SW 1271 (cell line): ENCODE measurements at regions not wholly inside any gene's neighbourhood (a gene's known extent, or its start where the extent isn't known, plus 50 kb on each side); places are given as distances from the start of the nearest gene placed in this dataset.
"Not testable (repeated sequence)": the region's sequence is repeated elsewhere in the genome, so short reads cannot be mapped to it uniquely, and the experiment has no call there.

ENCODE experiments used
- DNase-seq, 2 experiments: peaks; one replicate each; lab custom pipeline; 2025; lab: John Stamatoyannopoulos, UW

DNA sequence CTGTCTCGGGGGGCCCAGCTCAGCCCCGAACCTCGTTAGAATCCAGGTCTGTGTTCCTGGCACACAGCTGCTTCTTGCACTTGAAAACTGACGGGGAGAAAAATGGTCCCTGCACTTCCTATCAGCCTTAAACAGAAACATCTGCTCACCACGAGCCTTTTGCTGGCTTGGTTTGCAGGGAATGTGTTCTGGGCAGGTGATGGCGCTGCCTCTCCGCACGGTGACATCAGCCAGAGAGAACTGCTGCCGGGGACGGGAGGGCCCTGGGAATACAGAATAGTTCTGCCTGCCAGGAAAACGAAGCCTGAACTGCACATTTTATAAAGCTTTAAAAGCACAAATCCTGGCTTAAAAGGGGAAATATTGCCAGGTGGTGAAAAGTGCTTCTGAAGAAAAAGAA is 622.5 kb downstream of the TYW1 start:
- DNase-seq, result no peak

DNA sequence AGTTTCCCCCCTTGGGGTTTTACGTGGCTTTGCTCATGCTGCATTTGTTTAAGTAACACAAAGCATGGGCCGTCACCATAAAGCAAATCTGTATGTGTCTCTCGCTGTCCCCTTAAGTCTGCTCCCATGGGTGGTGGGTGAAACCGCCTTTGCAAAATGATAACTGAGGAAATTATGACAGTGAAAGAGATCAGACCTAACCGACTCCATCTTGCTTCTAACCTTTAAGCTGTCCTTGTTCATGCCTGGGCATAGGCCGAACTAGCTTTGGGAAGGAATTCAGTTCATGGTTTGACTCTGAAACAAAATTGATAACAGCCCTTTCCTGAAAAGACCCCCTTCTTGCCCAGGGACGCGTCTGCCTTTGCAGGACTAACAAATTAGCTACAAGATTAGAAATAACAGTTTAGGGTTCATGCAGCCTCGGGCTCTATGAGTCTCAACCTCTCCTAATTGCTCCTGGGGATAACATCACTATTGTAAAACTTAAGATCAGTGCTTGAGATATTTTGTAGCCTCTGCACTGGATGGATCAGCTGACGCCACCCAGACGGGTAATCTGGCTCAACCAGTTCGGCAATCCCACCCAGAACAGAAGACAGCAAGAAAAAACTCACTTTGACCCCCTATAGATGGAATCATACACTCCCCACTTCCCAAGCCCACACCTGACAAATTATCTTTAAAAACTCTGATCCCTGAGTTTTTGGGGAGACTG is 623.7 kb downstream of the TYW1 start:
- DNase-seq, result no peak

DNA sequence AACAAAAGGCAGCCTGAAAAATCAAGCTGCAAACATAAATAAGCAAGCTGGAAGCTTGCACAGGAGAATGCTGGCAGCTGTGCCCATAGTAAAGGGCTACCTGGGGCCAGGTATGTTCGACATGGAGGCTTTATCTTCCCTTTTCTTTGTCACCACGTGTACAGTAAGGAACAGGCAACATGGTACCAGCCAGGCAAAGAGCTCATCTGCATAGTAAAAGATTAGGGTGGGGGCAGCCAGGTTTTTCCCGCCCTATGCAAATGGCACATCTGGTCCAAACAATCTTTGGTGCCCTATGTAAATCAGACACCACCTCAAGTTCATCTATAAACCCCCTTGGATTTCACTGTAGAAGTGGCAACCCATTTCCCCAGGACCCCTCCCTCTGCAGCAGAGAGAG is 625.1 kb downstream of the TYW1 start:
- DNase-seq, result no peak

DNA sequence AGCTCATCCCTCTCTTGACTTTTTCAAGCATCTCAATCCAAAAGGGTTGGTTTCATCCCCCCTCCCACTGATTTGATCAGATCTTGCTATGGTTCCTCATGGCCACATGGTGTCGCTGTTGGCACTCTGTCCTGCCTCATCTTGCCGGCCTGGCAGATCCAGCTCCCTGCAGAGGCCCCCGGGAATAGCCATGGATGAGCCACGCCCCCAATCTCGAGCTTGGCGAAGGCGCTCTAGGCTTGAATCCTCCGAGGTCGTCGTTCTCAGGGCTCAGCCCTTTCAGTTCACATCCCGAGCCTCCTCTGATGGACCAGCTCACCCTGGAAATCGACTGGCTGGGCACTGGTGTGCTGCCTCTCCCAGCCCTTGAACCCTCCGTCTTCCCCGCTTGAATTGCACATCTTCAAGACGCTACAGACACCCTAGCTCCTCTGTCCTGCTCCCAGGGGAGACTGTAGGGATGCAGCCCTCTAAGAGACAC is 628.7 kb downstream of the TYW1 start:
- peak in 1 of 2 experiments; percentile 41 for DNase-seq

DNA sequence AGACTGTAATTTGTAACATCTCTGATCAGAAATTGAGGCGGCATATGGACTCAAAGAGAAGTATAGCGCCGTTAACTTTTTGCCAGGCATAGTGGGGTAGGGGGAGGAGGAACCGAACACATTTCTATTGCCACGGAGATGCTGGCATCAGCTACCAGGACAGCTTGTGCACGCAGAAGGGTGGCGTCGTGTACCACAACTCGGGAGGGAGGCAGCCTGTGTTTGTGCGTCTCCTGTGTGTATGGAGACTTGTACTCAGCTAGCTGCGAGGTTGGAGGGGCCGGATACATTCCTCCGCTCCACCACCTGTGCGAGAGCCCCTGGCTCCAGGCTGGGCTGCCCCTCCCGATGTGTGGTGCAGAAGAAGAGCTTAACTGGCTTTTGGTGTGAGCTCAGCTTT is 634.8 kb downstream of the TYW1 start:
- DNase-seq, result no peak

DNA sequence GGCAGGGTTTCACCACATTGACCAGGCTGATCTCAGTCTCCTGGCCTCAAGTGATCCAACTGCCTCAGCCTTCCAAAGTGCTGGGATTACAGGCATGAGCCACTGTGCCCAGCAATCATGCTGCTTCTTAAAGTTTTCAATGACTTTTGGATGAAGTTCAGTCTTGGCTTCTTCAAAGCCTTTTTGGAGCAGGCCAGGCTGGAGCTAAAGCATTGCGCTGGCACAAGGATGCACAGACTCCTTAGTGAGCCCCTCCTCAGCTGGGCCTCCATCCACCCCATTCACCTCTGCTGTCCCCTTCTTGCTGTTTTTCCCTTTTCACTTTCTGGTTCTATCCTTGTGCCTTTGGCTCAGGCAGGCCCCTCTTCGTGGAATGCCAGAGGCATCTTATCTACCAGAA is 638.6 kb downstream of the TYW1 start:
- no peak for DNase-seq

DNA sequence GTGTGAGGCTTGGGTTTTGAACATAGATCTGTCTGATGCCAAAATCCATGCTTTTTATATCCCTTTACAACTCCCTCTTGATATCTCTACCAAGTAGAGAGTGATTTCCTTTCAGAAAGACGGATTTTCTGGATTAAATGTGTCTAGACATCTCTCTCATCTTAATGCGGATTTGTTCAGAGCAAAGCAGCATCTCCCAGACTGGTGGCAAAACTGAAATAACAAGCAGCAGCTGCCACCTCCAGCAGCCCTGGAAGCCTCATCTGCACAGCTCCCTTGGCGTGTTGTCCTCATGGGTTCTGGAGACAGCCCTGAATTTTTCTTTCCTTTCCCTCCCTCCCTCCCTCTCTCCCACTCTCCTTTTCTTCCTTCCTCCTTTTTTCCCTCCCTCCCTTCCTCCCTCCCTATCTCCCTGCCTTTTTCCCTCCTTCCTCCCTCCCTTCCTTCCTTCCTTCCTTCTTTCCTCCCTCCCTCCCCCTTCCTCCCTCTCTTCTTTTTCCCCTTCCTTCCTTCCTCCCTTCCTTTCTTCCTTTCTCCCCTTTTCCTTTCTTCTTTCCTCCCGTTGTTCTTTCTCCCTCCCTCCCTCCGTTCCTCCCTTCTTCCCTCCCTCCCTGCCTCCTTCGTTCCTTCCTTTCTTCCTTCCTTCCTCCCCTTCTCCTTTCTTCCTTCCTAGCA is 639.9 kb downstream of the TYW1 start:
- DNase-seq, result no peak

DNA sequence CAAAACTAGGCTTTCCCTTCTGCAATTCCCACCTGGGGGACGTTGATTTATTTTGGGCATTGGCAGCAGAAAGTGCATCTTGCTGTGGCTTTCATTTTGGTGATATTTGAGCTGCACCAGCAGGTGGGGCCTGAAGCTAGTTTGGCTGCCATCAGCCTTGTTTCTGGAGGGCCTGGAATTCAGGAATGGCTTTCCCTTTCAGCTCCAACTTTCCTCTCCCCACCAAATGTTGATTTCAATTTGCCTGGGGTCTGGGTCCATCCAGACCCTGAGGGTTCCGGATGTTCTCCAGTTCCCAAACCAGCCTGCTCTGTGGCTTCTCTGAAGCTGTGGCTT is 640.4 kb downstream of the TYW1 start:
- no peak for DNase-seq

DNA sequence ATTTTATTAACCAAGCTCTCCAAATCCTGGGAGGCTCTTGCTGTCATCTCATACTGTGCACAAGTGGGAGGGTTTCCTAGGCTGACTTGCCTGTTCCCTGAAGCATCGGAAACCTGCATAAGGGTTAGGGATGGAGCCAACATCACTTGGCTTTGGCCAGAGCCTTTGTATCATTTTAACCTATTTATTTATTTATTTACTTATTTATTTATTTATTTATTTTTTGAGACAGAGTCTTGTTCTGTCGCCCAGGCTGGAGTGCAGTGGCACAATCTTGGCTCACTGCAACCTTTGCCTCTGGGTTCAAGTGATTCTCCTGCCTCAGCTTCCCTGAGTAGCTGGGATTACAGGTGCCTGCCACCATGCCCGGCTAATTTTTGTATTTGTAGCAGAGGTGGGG is 645.9 kb downstream of the TYW1 start:
- DNase-seq, result not testable (repeated sequence)

DNA sequence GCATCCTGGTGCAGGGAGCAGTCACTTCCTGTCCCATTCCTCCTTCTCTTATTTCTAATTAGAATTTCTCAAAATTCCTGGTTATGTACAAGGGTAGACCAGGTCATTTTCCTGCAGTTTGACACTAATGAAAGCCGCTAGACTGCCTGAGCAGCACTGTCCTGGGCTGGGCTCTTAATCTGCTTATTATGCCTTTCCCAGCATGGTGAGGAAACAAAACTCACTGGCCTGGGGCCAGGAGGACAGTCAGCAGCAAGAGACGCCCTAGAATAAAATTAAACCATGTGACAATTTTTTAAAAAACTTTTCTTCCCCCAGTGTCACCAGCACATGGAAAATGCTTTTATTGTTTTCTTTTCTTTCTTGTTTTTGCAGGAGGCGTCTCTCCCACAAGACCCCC is 647.5 kb downstream of the TYW1 start:
- DNase-seq, result no peak

DNA sequence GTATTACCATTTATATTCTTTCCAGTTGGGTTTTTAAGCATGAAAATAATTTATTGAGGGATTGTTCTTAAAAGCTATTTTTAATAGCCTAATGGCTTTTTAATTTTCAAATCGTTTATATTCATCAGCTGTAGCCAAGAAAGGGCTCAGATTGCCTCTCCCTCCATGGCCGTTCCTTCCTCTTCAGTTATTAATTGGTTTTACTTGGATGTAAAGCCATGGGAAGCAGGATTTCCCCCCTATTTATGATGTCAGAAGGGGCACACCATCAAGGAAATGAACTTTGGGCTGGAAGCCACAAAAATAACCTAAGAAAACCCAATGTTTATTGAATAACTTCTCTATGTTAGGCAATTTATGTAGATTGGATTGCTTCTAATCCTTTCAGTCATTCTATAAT is 656.3 kb downstream of the TYW1 start:
- no peak for DNase-seq

DNA sequence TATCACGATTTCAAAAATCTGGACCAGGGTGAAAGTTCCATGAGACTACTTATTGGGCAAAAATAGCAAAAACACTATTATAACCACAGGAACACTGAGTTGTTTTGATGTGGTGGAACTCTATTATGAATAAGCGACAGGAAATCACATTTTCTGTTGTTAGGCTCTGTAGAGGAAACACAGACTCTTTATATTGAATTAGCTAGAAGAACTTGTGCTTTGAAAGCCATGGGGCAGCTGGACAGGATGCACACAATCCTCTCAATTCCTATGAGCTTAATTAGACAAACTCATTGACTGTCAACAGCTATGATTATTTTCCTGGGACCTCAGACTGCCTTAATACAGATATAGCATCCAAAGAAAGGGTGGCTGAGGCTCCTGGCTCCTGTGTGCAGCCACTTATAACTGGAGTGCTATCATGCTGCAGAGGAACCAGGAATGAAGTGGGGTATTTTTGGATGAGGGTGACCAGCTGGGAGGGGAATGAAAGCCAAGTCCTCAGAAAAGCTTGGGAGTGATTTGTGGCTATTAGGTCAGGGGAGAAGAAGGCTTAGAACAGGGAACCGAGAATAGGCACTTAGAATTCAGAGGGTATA is 657.3 kb downstream of the TYW1 start:
- DNase-seq, result no peak

DNA sequence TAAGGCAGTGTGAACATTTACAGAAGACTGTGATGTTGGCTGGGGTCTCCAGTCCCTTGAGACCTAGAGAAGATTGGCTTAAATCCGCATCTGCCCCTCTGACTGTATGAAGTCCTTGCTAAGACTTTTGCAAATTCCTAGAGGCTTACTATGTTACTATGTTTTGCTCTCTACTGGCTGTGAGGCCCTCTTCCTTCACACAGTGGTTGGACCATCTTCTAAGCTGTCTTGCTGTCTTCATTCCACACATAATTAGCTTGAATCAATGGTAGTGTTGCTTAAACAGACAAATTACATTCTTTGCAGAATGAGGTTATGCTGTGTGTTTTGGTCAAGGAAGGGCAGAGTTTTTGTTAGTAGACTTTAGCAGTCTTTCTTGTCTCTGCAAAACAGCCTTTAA is 658.0 kb downstream of the TYW1 start:
- no peak for DNase-seq

DNA sequence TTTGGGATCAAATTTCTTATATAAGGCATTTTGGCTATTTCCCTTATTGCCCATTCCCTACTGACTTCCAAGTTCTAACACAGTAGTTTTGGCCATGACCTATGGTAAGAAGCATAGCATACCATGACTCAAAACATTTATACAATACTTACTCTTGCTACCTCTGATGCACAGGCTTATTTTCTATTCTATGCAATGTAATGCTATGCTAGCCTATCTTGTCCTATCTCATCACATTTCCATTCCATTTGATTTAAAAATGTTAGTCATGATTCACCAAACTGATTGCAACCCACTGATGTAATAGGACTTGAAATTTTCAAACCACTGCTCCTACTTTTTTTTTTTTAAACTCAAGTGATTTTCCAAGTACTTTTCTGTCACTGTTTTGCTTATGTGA is 658.5 kb downstream of the TYW1 start:
- no peak for DNase-seq

DNA sequence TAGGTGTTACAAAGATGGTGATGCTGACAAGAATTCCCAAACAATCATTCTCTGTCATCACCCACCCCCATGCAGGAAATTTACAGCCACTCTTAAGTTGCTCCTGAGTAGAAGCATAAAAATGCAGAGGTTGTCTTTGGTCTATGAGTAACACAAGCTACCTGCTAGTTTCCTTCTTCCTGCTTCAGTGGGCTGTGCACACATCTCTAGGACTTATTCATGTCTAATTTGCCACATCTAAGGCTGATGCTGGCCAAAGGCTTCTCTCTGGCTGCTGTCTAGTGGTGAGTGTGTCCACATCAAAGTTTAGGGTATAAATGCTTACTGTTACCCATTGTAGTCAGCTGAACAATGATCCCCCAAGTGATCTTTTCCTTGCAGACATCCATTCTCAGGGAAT is 662.5 kb downstream of the TYW1 start:
- DNase-seq, result no peak

DNA sequence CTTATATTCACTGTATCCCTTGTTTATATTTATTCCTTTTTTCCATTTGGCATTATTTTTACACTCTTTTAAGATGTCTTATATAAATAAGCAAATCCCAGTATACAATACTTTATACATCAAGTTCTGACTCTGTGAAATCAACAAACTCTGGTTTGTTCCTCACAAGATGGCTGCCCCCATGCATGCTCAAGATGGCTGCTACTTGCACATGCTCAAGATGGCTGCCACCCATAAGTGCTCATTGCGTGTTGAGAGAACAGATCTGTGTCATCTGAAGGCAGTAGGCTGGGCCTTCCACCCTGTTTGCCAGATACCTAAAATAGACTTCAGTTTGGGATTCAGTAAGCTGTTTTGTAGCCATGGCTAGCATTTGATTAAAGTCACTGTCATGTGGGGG is 666.2 kb downstream of the TYW1 start:
- DNase-seq, result no peak

DNA sequence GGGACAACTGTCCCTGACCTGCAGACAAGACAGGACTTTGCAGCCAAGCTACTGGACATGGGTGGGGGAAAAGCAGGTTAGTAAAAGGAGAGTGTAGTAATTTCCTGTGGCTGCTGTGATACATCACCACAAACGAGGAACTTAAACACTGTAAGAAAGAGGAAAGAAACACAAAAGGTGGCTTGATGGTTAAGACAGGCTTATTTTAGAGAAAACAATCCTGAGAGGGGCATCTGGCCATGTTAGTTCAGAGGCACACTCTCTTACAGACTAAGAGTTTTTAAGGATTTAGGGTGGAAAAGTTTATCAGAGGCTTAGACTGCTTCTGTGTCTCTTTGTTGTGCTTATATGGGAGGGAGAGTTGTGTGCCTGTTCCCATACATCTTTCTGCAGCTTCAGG is 667.0 kb downstream of the TYW1 start:
- no peak for DNase-seq

DNA sequence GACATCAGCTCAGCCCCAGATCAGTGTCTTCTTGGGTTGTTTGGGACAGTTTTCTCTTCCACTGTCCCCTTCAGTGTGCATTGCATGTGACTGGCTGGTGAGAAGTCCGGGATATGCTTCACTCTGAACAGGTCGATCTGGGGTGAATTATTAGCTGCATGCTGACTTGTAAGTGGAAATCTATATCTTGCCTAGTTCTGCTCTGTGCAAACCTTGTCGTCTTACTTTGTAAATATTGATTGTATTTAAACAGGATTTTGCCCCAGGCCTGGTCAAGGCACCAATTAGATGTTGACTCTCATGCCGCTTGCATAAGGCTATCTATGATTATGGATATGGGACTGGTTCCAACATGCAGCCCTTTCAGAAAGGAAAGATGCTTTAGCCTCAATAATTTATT is 669.7 kb downstream of the TYW1 start:
- not testable (repeated sequence) for DNase-seq

DNA sequence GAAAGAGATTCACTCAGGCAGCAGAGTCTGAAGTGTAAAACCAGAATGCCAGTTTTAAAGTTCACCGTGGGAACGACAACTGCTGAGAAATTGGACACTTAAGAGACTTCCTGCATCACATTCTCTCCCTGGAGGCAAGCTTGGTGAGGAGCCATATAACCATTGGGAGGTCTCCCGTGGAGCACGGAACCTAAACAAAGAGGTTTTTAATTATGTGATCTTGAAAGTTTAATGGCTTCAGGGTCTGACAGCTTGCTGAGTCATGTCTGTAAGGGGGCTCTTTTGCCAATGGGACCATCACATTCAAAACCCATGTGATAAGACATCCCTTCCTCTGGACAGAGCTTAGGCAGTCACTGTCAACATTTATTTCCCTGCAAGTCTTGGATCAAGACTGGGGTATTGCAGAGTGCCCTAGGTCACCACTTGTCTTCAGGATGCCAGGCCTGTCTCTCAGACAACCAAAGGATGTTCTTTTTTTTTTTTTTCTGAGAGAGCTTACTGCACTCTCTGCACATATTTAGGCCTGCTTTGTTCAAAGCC is 674.4 kb downstream of the TYW1 start:
- DNase-seq, result no peak

DNA sequence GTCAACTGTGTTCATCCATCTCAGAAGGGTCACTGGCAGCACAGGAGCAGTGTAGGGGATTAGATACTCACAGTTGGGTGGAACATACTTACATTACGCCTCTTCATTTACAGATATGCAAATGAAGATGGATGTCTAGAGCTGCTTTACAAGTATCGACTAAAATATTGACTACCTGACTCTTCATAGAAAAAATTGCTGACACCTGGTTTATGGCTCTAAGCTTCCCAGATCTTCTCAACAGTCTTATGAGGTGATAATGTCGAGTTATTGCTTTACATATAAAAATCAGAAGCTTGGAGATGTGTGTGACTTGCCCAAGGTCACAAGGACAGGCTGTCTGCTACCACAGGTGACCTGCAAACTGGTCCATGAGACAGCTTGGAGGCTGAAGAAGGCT is 677.2 kb downstream of the TYW1 start:
- DNase-seq, result no peak

DNA sequence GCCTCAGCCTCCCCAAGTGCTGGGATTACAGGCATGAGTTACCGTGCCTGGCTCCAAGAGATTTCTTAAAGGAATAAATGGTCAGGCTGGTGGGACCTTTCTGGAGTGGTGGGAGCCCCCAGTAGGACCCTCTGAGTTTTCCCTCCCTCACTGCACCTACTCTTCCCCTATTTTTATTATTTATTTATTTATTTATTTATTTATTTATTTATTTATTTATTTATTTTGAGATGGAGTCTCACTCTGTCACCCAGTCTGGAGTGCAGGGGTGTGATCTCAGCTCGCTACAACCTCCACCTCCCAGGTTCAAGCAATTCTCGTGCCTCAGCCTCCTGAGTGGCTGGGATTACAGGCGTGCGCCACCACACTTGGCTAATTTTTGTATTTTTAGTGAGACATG is 678.2 kb downstream of the TYW1 start:
- DNase-seq, result not testable (repeated sequence)

DNA sequence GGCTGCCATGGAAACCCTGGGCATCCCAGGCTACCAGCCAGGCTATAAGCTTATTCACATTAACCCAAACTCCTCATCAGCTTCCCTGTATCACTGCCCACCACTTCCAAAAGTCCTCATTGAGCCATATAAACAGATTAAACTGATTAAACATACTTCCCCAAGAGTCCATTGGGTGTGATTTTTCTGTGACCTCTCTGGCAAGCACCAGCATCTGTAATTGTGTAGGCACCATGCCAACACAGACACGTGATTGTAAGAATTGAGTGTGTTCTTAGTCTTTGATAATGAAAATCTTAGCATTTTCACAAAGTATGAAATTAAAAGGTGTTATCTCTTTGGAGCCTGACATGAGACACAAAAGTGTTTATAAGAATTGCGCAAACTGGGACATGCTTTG is 679.3 kb downstream of the TYW1 start:
- no peak for DNase-seq

DNA sequence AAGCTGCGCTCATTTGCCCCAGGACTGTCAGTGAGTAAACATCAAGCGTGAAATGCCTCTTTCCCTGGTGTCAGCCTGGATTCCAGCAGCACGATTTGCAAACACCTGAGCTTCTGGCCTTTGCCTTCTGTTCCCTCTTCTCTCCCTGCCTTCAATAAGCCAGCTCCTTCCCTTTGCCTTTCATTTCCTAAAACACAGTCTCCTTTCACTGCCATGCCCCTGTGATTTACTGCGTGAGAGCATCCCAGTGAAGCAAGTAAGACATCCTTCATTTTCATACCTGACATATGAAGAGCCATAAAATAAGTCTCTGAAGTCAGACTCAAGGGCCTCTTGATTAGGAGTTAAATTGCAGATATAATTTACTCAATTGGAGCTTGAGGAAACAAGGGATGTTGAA is 681.8 kb downstream of the TYW1 start:
- DNase-seq, result no peak
